HCT116 (cell line): ENCODE measurements at regions not wholly inside any gene's neighbourhood (a gene's known extent, or its start where the extent isn't known, plus 50 kb on each side); places are given as distances from the start of the nearest gene placed in this dataset.

Experiments
- ATAC-seq: fragments of 200-7000 bp; cut with Tn5 transposase; 2 replicates; pipeline ENCODE4 v1.9.1; 2020; ENCODE audit warnings: mild to moderate bottlenecking, moderate library complexity
- BruUV-seq: library from RNA; stranded (reverse); fragments of 400-500 nt; replicated peaks from 2 replicates; lab custom pipeline; 2021; lab: Mats Ljungman, UMichigan
- CTCF ChIA-PET: fragments of 300-600 bp; sonication (Branson Sonifier 250); formaldehyde crosslinking; loops from one replicate; lab custom pipeline; 2021; ENCODE audit warnings: antibody characterized with exemption; lab: Charles Lee
- POLR2A ChIA-PET: fragments of 300-600, 350-600 bp; sonication (Branson Sonifier 250); formaldehyde crosslinking; loops from one replicate; lab custom pipeline; 2021; ENCODE audit warnings: antibody characterized with exemption; lab: Charles Lee
- RAD21 ChIA-PET, 2 experiments: fragments of 300-600 bp; sonication (Branson Sonifier 250); formaldehyde crosslinking; loops; one replicate each; lab custom pipeline; 2023; ENCODE audit warnings: low total read pairs in 2 of 2; ENCODE audit not compliant: uncharacterized antibody in 2 of 2, unreplicated experiment in 2 of 2, low non-redundant PET in 1 of 2; lab: Charles Lee
- DNase-seq: peaks from one replicate; pipeline ENCODE4 v3.0.0-alpha.2; 2010; ENCODE audit warnings: low read depth, low spot score
- H2AFZ ChIP-seq: fragments of 200-600 bp; shearing (Covaris generic), sonication (generic); 2 replicates; pipeline ENCODE4 v1.6.1; 2017; ENCODE audit warnings: low read depth, mixed run types, mixed read lengths, antibody characterized with exemption, low read length; ENCODE audit not compliant: poor library complexity, severe bottlenecking
- H3K27ac ChIP-seq: 2 replicates; pipeline ENCODE4 v1.5.1; 2012; ENCODE audit warnings: low read depth, low read length
- H3K27me3 ChIP-seq: fragments of 200-600 bp; sonication (generic); 2 replicates; pipeline ENCODE4 v1.6.1; 2016; ENCODE audit warnings: mixed run types, low read length, mixed read lengths; ENCODE audit not compliant: insufficient read depth
- H3K36me3 ChIP-seq, 2 experiments: fragments of 200-500 bp in 1 of 2; fragments of 200-600 bp in 1 of 2; sonication (Bioruptor generic) in 1 of 2; sonication (generic) in 1 of 2; 2 replicates each; pipeline versions ENCODE4 v1.5.1 to v1.6.1; 2014 to 2016; ENCODE audit warnings: low read length in 2 of 2, inconsistent platforms in 1 of 2, mixed read lengths in 1 of 2, mixed run types in 1 of 2; ENCODE audit not compliant: insufficient read depth in 2 of 2, control insufficient read depth in 1 of 2
- H3K4me1 ChIP-seq, 2 experiments: fragments of 200-600 bp in 1 of 2; sonication (generic) in 1 of 2; 2 replicates each; pipeline versions ENCODE4 v1.5.1 to v1.6.1; 2012 to 2017; ENCODE audit warnings: low read length in 2 of 2, inconsistent platforms in 1 of 2, mild to moderate bottlenecking in 1 of 2, mixed read lengths in 1 of 2, mixed run types in 1 of 2, moderate library complexity in 1 of 2; ENCODE audit not compliant: insufficient read depth in 2 of 2, control insufficient read depth in 1 of 2
- H3K4me2 ChIP-seq: fragments of 200-600 bp; sonication (generic); 2 replicates; pipeline ENCODE4 v1.6.1; 2017; ENCODE audit warnings: mixed run types, low read length, mixed read lengths
- H3K4me3 ChIP-seq, 2 experiments: fragments of 200-600 bp in 1 of 2; sonication (generic) in 1 of 2; replicated peaks in 1 of 2; 2 replicates each; pipeline ENCODE4 v1.5.1; 2011 to 2016; ENCODE audit warnings: low read length in 2 of 2, control low read depth in 1 of 2, low read depth in 1 of 2, mild to moderate bottlenecking in 1 of 2, mixed read lengths in 1 of 2, mixed run types in 1 of 2
- H3K79me2 ChIP-seq: fragments of 200-600 bp; sonication (generic); 2 replicates; pipeline ENCODE4 v1.6.1; 2017; ENCODE audit warnings: mild to moderate bottlenecking, mixed run types, low read length, moderate library complexity, mixed read lengths; ENCODE audit not compliant: insufficient read depth
- H3K9ac ChIP-seq: fragments of 200-600 bp; sonication (generic); 2 replicates; pipeline ENCODE4 v1.6.1; 2016; ENCODE audit warnings: low read length, mixed read lengths
- H3K9me2 ChIP-seq: fragments of 200-600 bp; sonication (generic), shearing (Covaris generic); 2 replicates; pipeline ENCODE4 v1.6.1; 2017; ENCODE audit warnings: mixed run types, mild to moderate bottlenecking, moderate library complexity; ENCODE audit not compliant: insufficient read depth
- H3K9me3 ChIP-seq, 2 experiments: fragments of 200-500 bp in 1 of 2; fragments of 200-600 bp in 1 of 2; sonication (Bioruptor generic) in 1 of 2; sonication (generic) in 1 of 2; 2 replicates each; pipeline ENCODE4 v1.6.1; 2014 to 2017; ENCODE audit warnings: low read length in 2 of 2, mixed read lengths in 2 of 2, inconsistent platforms in 1 of 2, low read depth in 1 of 2, mild to moderate bottlenecking in 1 of 2, mixed run types in 1 of 2, moderate library complexity in 1 of 2; ENCODE audit not compliant: control insufficient read depth in 1 of 2, insufficient read depth in 1 of 2
- H4K20me1 ChIP-seq: fragments of 200-600 bp; sonication (generic), shearing (Covaris generic); 2 replicates; pipeline ENCODE4 v1.6.1; 2017; ENCODE audit warnings: mixed run types, mild to moderate bottlenecking, moderate library complexity; ENCODE audit not compliant: insufficient read depth
- CBX3 ChIP-seq: IDR thresholded peaks from 2 replicates; pipeline ENCODE4 v1.6.1; 2012; ENCODE audit warnings: low read depth
- CEBPB ChIP-seq: IDR thresholded peaks from 2 replicates; pipeline ENCODE4 v1.6.1; 2012; ENCODE audit warnings: low read depth
- EGR1 ChIP-seq: IDR thresholded peaks from 2 replicates; pipeline ENCODE4 v1.6.1; 2012; ENCODE audit warnings: low read depth
- ELF1 ChIP-seq: IDR thresholded peaks from 2 replicates; pipeline ENCODE4 v1.6.1; 2012; ENCODE audit warnings: low read depth, borderline replicate concordance
- EZH2 ChIP-seq: fragments of 200-600 bp; sonication (generic); IDR thresholded peaks from 2 replicates; pipeline ENCODE4 v1.6.1; 2017; ENCODE audit warnings: antibody characterized with exemption, mixed run types
- EZH2phosphoT487 ChIP-seq: fragments of 200-600 bp; IDR thresholded peaks from 2 replicates; pipeline ENCODE4 v1.6.1; 2018; ENCODE audit warnings: antibody characterized with exemption, borderline replicate concordance
- FOSL1 ChIP-seq: IDR thresholded peaks from 2 replicates; pipeline ENCODE4 v1.6.1; 2012; ENCODE audit warnings: low read depth
- JUND ChIP-seq: IDR thresholded peaks from 2 replicates; pipeline ENCODE4 v1.6.1; 2012
- MAX ChIP-seq: IDR thresholded peaks from 2 replicates; pipeline ENCODE4 v1.6.1; 2012
- POLR2A ChIP-seq: IDR thresholded peaks from 2 replicates; pipeline ENCODE4 v1.7.0; 2011; ENCODE audit warnings: borderline replicate concordance; ENCODE audit not compliant: insufficient read depth, insufficient read length; ENCODE audit errors: extremely low read depth
- POLR2AphosphoS5 ChIP-seq: IDR thresholded peaks from 2 replicates; pipeline ENCODE4 v1.6.1; 2011; ENCODE audit warnings: mild to moderate bottlenecking, low read depth, low read length, moderate library complexity
- REST ChIP-seq: IDR thresholded peaks from 2 replicates; pipeline ENCODE4 v1.6.1; 2012; ENCODE audit warnings: low read depth
- SP1 ChIP-seq: IDR thresholded peaks from 2 replicates; pipeline ENCODE4 v1.6.1; 2012; ENCODE audit warnings: low read depth
- SRF ChIP-seq: IDR thresholded peaks from 2 replicates; pipeline ENCODE4 v1.6.1; 2012; ENCODE audit warnings: low read depth
- TCF7L2 ChIP-seq: IDR thresholded peaks from 2 replicates; pipeline ENCODE4 v1.7.0; 2011; ENCODE audit warnings: borderline replicate concordance, inconsistent platforms; ENCODE audit not compliant: insufficient read depth, insufficient read length; ENCODE audit errors: extremely low read depth
- ZFX ChIP-seq: fragments of 450-650 bp; IDR thresholded peaks from 2 replicates; pipeline ENCODE4 v1.6.1; 2017
- ZNF274 ChIP-seq: fragments of 200-500 bp; sonication (Bioruptor generic); IDR thresholded peaks from 2 replicates; pipeline ENCODE4 v1.6.1; 2014; ENCODE audit warnings: mild to moderate bottlenecking, low read depth, low read length, inconsistent platforms
- intact Hi-C: fragments of 100-400 bp; cut with micrococcal nuclease; formaldehyde crosslinking; loops from 2 replicates; pipeline ENCODE4 v1.10.0; 2022
- TF ChIP-seq, protein P1 (sequence below): IDR thresholded peaks from 2 replicates; pipeline ENCODE4 v1.6.1; 2011; ENCODE audit warnings: mild to moderate bottlenecking, low read length, moderate library complexity; ENCODE audit not compliant: insufficient replicate concordance; ENCODE audit errors: extremely low read depth
- TF ChIP-seq, protein P2 (sequence below): IDR thresholded peaks from 2 replicates; pipeline ENCODE4 v1.6.1; 2012

GRCh38 chr9:81474125-81474524 is 215.2 kb downstream of the TLE1 start:
- RAD21 ChIA-PET = no interaction called here
- Histone ChIP-seq H3K9me3 (no peaks in the 10 kb centered on the region), H3K36me3 (no peaks in the 10 kb centered on the region)

More at GRCh38 chr9:81474125-81474524, 215.2 kb downstream of the TLE1 start:
- no TSS peak for BruUV-seq
- H3K27ac ChIP-seq = no peak overlapping the region
- no peaks in the 10 kb centered on the region for H3K9me2 ChIP-seq
- no peaks in the 10 kb centered on the region for H3K79me2 ChIP-seq
- POLR2A ChIA-PET = no interaction called here
- no peaks in the 10 kb centered on the region for H4K20me1 ChIP-seq
- H3K27me3 ChIP-seq = no peaks in the 10 kb centered on the region
- no peak overlapping the region for H3K4me3 ChIP-seq
- no peaks in the 10 kb centered on the region for H3K4me1 ChIP-seq
- ATAC-seq (no peak), DNase-seq (no peak)
- H2AFZ ChIP-seq = no peak overlapping the region
- H3K9ac ChIP-seq = no peak overlapping the region
- no peak overlapping the region for H3K4me2 ChIP-seq
- TF ChIP-seq MAX (no peak), ELF1 (no peak), EZH2phosphoT487 (no peak), SP1 (no peak), ZFX (no peak), TCF7L2 (no peak), EGR1 (no peak), POLR2AphosphoS5 (no peak), EZH2 (no peak), FOSL1 (no peak), CEBPB (no peak), JUND (no peak), ZNF274 (no peak), POLR2A (no peak), SRF (no peak), REST (no peak), CBX3 (no peak)
- TF ChIP-seq, protein P1, sequence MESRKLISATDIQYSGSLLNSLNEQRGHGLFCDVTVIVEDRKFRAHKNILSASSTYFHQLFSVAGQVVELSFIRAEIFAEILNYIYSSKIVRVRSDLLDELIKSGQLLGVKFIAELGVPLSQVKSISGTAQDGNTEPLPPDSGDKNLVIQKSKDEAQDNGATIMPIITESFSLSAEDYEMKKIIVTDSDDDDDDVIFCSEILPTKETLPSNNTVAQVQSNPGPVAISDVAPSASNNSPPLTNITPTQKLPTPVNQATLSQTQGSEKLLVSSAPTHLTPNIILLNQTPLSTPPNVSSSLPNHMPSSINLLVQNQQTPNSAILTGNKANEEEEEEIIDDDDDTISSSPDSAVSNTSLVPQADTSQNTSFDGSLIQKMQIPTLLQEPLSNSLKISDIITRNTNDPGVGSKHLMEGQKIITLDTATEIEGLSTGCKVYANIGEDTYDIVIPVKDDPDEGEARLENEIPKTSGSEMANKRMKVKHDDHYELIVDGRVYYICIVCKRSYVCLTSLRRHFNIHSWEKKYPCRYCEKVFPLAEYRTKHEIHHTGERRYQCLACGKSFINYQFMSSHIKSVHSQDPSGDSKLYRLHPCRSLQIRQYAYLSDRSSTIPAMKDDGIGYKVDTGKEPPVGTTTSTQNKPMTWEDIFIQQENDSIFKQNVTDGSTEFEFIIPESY = no peak
- TF ChIP-seq, protein P2, sequence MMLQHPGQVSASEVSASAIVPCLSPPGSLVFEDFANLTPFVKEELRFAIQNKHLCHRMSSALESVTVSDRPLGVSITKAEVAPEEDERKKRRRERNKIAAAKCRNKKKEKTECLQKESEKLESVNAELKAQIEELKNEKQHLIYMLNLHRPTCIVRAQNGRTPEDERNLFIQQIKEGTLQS = no peak
- CTCF ChIA-PET = no interaction called here
- intact Hi-C loops = no loop called here
